DMS 273 (cell line): ENCODE measurements at regions not wholly inside any gene's neighbourhood (a gene's known extent, or its start where the extent isn't known, plus 50 kb on each side); places are given as distances from the start of the nearest gene placed in this dataset.

Source experiments
- DNase-seq: peaks from one replicate; lab custom pipeline; 2025; ENCODE audit not compliant: unreplicated experiment; lab: John Stamatoyannopoulos, UW

- no peak for DNase-seq
These were observed 168.0 kb downstream of the TMTC3 start for GRCh38 chr12:88310069-88310468.

- DNase-seq, result no peak
These were observed 168.6 kb downstream of the TMTC3 start for GRCh38 chr12:88310666-88311065.

GRCh38 chr12:88313554-88313953, 171.4 kb downstream of the TMTC3 start:
- DNase-seq, result no peak

GRCh38 chr12:88314706-88315105, 172.6 kb downstream of the TMTC3 start:
- DNase-seq, result no peak

- no peak for DNase-seq
These were observed 176.6 kb downstream of the TMTC3 start for GRCh38 chr12:88318726-88319125.

GRCh38 chr12:88325076-88325815, 183.1 kb downstream of the TMTC3 start:
- DNase-seq, result no peak

GRCh38 chr12:88325816-88326189, 183.7 kb downstream of the TMTC3 start:
- no peak for DNase-seq

- no peak for DNase-seq
These were observed 185.2 kb downstream of the TMTC3 start for GRCh38 chr12:88327276-88327675.

- DNase-seq, result no peak
These were observed 186.0 kb downstream of the TMTC3 start for GRCh38 chr12:88328090-88328489.

GRCh38 chr12:88329833-88330232, 187.7 kb downstream of the TMTC3 start:
- DNase-seq, result no peak

- DNase-seq, result no peak
These were observed 192.2 kb downstream of the TMTC3 start for GRCh38 chr12:88334271-88334670.

- no peak for DNase-seq
These were observed 194.1 kb downstream of the TMTC3 start for GRCh38 chr12:88336076-88336739.

GRCh38 chr12:88338486-88338885, 196.4 kb downstream of the TMTC3 start:
- no peak for DNase-seq

GRCh38 chr12:88339254-88339949, 197.3 kb downstream of the TMTC3 start:
- DNase-seq, result no peak

- DNase-seq, result no peak
These were observed 197.9 kb downstream of the TMTC3 start for GRCh38 chr12:88339966-88340365.

GRCh38 chr12:88342251-88342806, 200.2 kb downstream of the TMTC3 start:
- no peak for DNase-seq

GRCh38 chr12:88351146-88351545, 209.0 kb downstream of the TMTC3 start:
- DNase-seq, result no peak

- DNase-seq, result no peak
These were observed 212.6 kb downstream of the TMTC3 start for GRCh38 chr12:88354691-88355090.

GRCh38 chr12:88360343-88360742, 218.2 kb downstream of the TMTC3 start:
- DNase-seq, result no peak

- no peak for DNase-seq
These were observed 218.8 kb downstream of the KITLG start for GRCh38 chr12:88361493-88361892.

GRCh38 chr12:88362439-88362838, 217.8 kb downstream of the KITLG start:
- DNase-seq, result no peak

- no peak for DNase-seq
These were observed 214.9 kb downstream of the KITLG start for GRCh38 chr12:88365403-88365802.
